IPS-15b (cell line): ENCODE measurements at regions not wholly inside any gene's neighbourhood (a gene's known extent, or its start where the extent isn't known, plus 50 kb on each side); places are given as distances from the start of the nearest gene placed in this dataset.

Experiments
- H3K27me3 ChIP-seq: one replicate; pipeline ENCODE4 v1.6.1; 2013; ENCODE audit warnings: low read length; ENCODE audit not compliant: control insufficient read depth, insufficient read depth
- H3K36me3 ChIP-seq: one replicate; pipeline ENCODE4 v1.6.1; 2013; ENCODE audit warnings: low read length; ENCODE audit not compliant: control insufficient read depth, insufficient read depth
- H3K4me1 ChIP-seq: one replicate; pipeline ENCODE4 v1.6.1; 2013; ENCODE audit warnings: mild to moderate bottlenecking, low read length; ENCODE audit not compliant: control insufficient read depth, insufficient read depth
- H3K4me3 ChIP-seq: one replicate; pipeline ENCODE4 v1.5.1; 2013; ENCODE audit warnings: low read depth, low read length
- H3K9ac ChIP-seq: one replicate; pipeline ENCODE4 v1.6.1; 2013; ENCODE audit warnings: low read depth, mild to moderate bottlenecking, low read length
- H3K9me3 ChIP-seq: one replicate; pipeline ENCODE4 v1.6.1; 2013; ENCODE audit warnings: mild to moderate bottlenecking, low read length; ENCODE audit not compliant: control insufficient read depth, insufficient read depth

DNA sequence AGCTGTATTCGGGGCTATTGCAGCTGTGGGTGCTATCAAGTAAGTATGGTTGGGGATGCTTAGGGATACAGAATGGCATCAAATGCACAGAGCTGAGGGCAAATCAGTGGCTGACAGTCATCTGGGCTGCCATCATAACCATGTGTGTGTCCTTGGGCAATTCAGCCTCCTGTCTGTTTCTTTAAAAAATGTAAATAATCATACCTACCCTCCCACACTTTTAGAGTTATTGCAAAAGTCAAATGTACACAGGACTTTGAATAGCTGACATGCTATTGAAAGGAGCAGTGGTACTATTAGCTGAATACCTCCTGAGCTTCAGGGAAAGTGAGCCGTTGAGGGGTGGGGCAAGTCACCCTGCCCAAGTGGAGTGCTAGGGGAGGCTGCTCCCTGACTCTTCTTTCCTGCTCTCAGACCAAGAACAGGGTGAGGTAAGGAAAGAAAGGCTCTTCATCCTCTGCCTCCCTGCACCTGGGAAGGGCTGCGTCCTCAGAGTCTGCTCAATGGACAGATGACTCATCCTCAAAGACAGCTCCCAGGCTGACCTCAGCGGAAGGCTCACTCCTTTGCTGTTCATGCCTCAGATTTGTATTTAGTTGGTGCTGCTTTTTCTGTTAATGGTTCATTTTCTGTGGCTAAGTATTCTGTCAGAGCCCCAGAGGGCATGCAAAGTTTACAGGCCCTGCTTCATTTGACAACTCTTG lies 54.9 kb upstream of the BZW1 start:
- Histone ChIP-seq H3K27me3 (no peaks in the 10 kb centered on the region), H3K36me3 (no peaks in the 10 kb centered on the region), H3K9ac (no peak overlapping the region), H3K9me3 (no peaks in the 10 kb centered on the region), H3K4me1 (peaks cover 7% of the 10 kb centered on the region), H3K4me3 (no peak overlapping the region)

DNA sequence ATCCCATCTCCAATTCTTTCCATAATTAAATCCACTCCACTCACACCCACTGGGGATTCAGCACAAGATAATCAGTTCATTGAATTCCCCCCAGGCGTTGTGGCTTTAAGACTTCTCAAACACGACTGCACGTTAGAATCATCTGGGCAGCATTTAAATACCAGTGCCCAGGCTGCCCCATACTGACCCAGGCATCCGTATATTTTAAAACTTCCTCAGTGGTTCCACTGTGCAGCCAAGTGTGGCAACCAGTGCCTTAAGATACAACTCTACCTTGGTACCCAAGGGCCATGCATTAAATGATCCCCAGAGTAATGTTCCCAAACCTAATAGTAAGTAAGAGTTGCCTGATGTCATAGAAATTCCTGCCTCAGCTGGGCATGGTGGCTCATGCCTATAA lies 54.3 kb upstream of the BZW1 start:
- H3K9me3 ChIP-seq: no peaks in the 10 kb centered on the region
- no peak overlapping the region for H3K4me3 ChIP-seq
- H3K9ac ChIP-seq: no peak overlapping the region
- peaks cover 7% of the 10 kb centered on the region for H3K4me1 ChIP-seq
- no peaks in the 10 kb centered on the region for H3K27me3 ChIP-seq
- no peaks in the 10 kb centered on the region for H3K36me3 ChIP-seq

DNA sequence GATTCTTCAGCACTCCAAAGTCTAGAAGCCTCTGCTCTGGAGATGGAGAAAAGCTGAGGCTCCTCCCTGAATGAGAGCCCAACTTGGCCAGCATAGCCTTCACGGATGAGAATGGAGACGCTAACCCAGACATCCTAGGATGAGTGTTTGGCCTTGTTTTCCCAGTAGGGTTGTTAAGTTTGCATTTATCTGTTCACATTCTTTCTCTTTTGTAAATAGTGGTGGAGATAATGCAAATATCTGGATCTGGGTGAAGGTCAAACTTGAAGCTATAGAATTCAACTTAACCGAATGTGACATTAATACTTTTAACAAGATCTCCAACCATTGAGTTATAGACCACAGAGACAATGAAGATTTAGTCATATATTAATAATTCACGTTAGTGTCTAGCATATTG lies 53.4 kb upstream of the BZW1 start:
- no peaks in the 10 kb centered on the region for H3K36me3 ChIP-seq
- H3K4me3 ChIP-seq: no peak overlapping the region
- H3K4me1 ChIP-seq: peaks cover 7% of the 10 kb centered on the region
- H3K27me3 ChIP-seq: no peaks in the 10 kb centered on the region
- no peaks in the 10 kb centered on the region for H3K9me3 ChIP-seq
- H3K9ac ChIP-seq: no peak overlapping the region

DNA sequence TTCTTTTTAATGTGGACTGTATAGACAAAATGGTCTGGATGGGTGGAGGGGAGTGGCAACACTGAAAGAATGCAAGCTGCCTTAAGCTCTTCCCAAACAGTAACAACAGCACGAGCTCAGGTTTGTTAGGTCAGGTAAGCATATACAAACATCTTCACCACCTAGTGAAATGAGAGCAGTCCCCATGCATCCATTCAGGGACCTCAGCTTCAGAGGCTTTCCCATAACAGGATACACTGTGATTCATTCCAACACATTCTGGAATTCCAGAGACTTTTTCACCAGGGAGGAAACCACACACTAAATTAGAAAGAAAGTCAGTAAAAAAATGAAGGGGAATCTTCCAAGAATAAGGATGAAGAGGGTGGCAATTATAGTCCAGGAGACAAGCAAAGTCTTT lies 50.4 kb upstream of the BZW1 start:
- Histone ChIP-seq H3K36me3 (no peaks in the 10 kb centered on the region), H3K4me3 (no peak overlapping the region), H3K9ac (no peak overlapping the region), H3K4me1 (peaks cover 7% of the 10 kb centered on the region), H3K9me3 (no peaks in the 10 kb centered on the region), H3K27me3 (no peaks in the 10 kb centered on the region)
